Mesothelial cell of epicardium (in vitro differentiated cells): ENCODE measurements at regions not wholly inside any gene's neighbourhood (a gene's known extent, or its start where the extent isn't known, plus 50 kb on each side); places are given as distances from the start of the nearest gene placed in this dataset.

Source experiments
- DNase-seq, 2 experiments: peaks; one replicate each; pipeline ENCODE4 v3.0.0; 2021; ENCODE audit warnings: low spot score in 2 of 2; ENCODE audit not compliant: unreplicated experiment in 2 of 2
- H3K27ac Mint-ChIP-seq: 2 replicates; pipeline ENCODE4 v1.8.0; 2021; ENCODE audit warnings: mixed read lengths
- H3K27me3 Mint-ChIP-seq: 2 replicates; pipeline ENCODE4 v1.8.0; 2021; ENCODE audit warnings: low read depth, mixed read lengths
- H3K36me3 Mint-ChIP-seq: 2 replicates; pipeline ENCODE4 v1.8.0; 2021; ENCODE audit warnings: mixed read lengths
- H3K4me1 Mint-ChIP-seq: 2 replicates; pipeline ENCODE4 v1.8.0; 2021; ENCODE audit warnings: mixed read lengths
- H3K4me3 Mint-ChIP-seq: 2 replicates; pipeline ENCODE4 v1.8.0; 2021; ENCODE audit warnings: mild to moderate bottlenecking, moderate library complexity, mixed read lengths
- H3K9me3 Mint-ChIP-seq: 2 replicates; pipeline ENCODE4 v1.8.0; 2021; ENCODE audit warnings: mixed read lengths
- TF ChIP-seq, protein P1 (sequence below): fragments of 200-600 bp; sonication (generic); IDR thresholded peaks from one replicate; pipeline ENCODE4 v1.5.0; 2021; ENCODE audit warnings: antibody characterized with exemption; ENCODE audit not compliant: unreplicated experiment

GRCh38 chr2:219719521-219719920, 92.1 kb downstream of the SLC4A3 start:
- Mint-ChIP-seq H3K27me3 (peaks cover 6% of the 10 kb centered on the region), H3K4me1 (no peaks in the 10 kb centered on the region), H3K27ac (no peak overlapping the region), H3K36me3 (no peaks in the 10 kb centered on the region), H3K4me3 (no peak overlapping the region), H3K9me3 (peaks cover 1% of the 10 kb centered on the region)
- TF ChIP-seq, protein P1, sequence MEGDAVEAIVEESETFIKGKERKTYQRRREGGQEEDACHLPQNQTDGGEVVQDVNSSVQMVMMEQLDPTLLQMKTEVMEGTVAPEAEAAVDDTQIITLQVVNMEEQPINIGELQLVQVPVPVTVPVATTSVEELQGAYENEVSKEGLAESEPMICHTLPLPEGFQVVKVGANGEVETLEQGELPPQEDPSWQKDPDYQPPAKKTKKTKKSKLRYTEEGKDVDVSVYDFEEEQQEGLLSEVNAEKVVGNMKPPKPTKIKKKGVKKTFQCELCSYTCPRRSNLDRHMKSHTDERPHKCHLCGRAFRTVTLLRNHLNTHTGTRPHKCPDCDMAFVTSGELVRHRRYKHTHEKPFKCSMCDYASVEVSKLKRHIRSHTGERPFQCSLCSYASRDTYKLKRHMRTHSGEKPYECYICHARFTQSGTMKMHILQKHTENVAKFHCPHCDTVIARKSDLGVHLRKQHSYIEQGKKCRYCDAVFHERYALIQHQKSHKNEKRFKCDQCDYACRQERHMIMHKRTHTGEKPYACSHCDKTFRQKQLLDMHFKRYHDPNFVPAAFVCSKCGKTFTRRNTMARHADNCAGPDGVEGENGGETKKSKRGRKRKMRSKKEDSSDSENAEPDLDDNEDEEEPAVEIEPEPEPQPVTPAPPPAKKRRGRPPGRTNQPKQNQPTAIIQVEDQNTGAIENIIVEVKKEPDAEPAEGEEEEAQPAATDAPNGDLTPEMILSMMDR, result no peak
- DNase-seq, result no peak

- H3K4me3 Mint-ChIP-seq, result no peak overlapping the region
- TF ChIP-seq, protein P1, result no peak
- DNase-seq, result no peak
- peaks cover 8% of the 10 kb centered on the region for H3K27me3 Mint-ChIP-seq
- H3K27ac Mint-ChIP-seq, result no peak overlapping the region
- H3K4me1 Mint-ChIP-seq, result no peaks in the 10 kb centered on the region
- H3K36me3 Mint-ChIP-seq, result no peaks in the 10 kb centered on the region
- H3K9me3 Mint-ChIP-seq, result no peaks in the 10 kb centered on the region
These were observed 93.5 kb downstream of the SLC4A3 start for GRCh38 chr2:219720956-219721355.

- DNase-seq, result no peak
- Mint-ChIP-seq H3K4me3 (no peak overlapping the region), H3K27ac (no peak overlapping the region), H3K9me3 (no peaks in the 10 kb centered on the region), H3K4me1 (peaks cover 4% of the 10 kb centered on the region), H3K36me3 (no peaks in the 10 kb centered on the region), H3K27me3 (peaks cover 8% of the 10 kb centered on the region)
- TF ChIP-seq, protein P1, result no peak
These were observed 94.9 kb downstream of the SLC4A3 start for GRCh38 chr2:219722276-219722879.

- Mint-ChIP-seq H3K4me1 (peaks cover 13% of the 10 kb centered on the region), H3K4me3 (no peak overlapping the region), H3K27me3 (peaks cover 6% of the 10 kb centered on the region), H3K9me3 (no peaks in the 10 kb centered on the region), H3K36me3 (no peaks in the 10 kb centered on the region), H3K27ac (no peak overlapping the region)
- TF ChIP-seq, protein P1, result no peak
- no peak for DNase-seq
These were observed 95.9 kb downstream of the SLC4A3 start for GRCh38 chr2:219723311-219723710.

DNA sequence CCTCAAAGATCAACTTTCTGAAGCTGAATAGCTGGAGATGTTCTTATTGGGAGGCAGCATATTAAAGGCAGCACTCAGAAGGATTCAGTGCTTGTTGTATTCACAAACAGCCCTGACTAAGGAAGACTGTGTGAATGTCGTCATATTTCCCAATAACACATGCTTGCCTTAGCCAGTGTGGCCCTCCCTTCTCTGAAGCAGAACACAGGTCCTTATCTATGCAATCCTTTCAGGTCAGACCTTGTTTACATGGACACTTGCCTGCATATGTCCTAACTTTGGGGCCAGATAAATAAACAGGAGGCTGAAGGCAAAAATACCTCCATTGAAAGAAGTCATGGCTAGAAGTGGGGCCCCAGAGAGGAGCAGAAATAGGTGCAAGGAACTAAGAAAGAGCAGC, 97.2 kb downstream of the SLC4A3 start:
- Mint-ChIP-seq H3K4me3 (no peak overlapping the region), H3K27me3 (peaks cover 4% of the 10 kb centered on the region), H3K4me1 (peaks cover 25% of the 10 kb centered on the region), H3K9me3 (no peaks in the 10 kb centered on the region), H3K27ac (no peak overlapping the region), H3K36me3 (no peaks in the 10 kb centered on the region)
- TF ChIP-seq, protein P1, result no peak
- no peak for DNase-seq

DNA sequence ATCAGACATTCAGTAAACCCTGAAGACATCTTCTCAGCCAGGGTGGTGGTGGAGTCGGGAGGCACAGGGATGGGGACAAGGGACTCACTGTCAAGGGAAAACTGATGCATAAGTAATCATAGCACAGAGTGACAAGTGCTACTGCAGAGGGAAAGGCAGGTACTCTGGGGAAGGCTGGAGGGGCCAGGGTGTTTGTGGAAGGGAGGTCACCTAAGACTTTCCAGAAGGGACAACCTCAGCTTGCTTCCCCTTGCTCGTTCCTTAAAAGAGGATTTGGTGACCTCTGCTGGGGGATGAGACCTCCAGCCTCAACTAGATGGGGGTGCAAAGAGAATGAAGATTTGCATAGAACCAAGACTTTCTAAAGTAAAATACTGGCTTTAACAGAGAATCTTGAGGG, 99.5 kb downstream of the SLC4A3 start:
- no peak for DNase-seq
- peaks cover 25% of the 10 kb centered on the region for H3K4me1 Mint-ChIP-seq
- TF ChIP-seq, protein P1, result no peak
- H3K27me3 Mint-ChIP-seq, result peaks cover 4% of the 10 kb centered on the region
- H3K27ac Mint-ChIP-seq, result no peak overlapping the region
- no peaks in the 10 kb centered on the region for H3K9me3 Mint-ChIP-seq
- no peaks in the 10 kb centered on the region for H3K36me3 Mint-ChIP-seq
- no peak overlapping the region for H3K4me3 Mint-ChIP-seq
